ENCODE measurements at regions not wholly inside any gene's neighbourhood (a gene's known extent, or its start where the extent isn't known, plus 50 kb on each side); places are given as distances from the start of the nearest gene placed in this dataset.
"Not testable (repeated sequence)": the region's sequence is repeated elsewhere in the genome, so short reads cannot be mapped to it uniquely, and the experiment has no call there.

GRCh38 chr4:163732473-163732872, 238.0 kb downstream of the TMA16 start:
- Histone ChIP-seq H3K27ac (no peak overlapping the region), H3K4me1 (no peaks in the 10 kb centered on the region), H3K9me3 (peaks cover 0 to 4% of the 10 kb centered on the region in 2 donors), H3K27me3 (no peaks in the 10 kb centered on the region), H3K4me3 (no peak overlapping the region), H3K36me3 (no peaks in the 10 kb centered on the region)
- TF ChIP-seq, protein P1, sequence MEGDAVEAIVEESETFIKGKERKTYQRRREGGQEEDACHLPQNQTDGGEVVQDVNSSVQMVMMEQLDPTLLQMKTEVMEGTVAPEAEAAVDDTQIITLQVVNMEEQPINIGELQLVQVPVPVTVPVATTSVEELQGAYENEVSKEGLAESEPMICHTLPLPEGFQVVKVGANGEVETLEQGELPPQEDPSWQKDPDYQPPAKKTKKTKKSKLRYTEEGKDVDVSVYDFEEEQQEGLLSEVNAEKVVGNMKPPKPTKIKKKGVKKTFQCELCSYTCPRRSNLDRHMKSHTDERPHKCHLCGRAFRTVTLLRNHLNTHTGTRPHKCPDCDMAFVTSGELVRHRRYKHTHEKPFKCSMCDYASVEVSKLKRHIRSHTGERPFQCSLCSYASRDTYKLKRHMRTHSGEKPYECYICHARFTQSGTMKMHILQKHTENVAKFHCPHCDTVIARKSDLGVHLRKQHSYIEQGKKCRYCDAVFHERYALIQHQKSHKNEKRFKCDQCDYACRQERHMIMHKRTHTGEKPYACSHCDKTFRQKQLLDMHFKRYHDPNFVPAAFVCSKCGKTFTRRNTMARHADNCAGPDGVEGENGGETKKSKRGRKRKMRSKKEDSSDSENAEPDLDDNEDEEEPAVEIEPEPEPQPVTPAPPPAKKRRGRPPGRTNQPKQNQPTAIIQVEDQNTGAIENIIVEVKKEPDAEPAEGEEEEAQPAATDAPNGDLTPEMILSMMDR (IDR thresholded peaks at IDR 0.05), result no peak
- no peak for DNase-seq (ENCODE audit: low spot score)

DNA sequence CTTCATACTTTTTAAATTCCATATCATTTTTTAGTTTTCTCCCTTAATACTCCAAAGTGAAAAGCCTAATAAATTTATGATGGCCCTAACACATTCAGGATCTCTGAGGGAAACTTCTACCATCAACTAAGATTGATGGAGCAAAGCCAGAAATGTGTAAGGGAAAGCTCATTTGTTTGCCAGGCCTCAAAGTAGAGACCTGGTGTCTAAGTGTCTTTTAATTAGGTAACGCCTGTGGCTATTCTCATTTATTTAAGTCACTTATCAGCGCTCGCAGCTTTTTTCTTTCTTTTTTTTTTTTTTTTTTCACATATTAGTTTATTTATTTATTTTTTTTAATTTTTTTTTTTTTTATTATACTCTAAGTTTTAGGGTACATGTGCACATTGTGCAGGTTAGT, 242.4 kb downstream of the TMA16 start:
- Histone ChIP-seq H3K4me3 (no peak overlapping the region), H3K9me3 (no peaks in the 10 kb centered on the region)

DNA sequence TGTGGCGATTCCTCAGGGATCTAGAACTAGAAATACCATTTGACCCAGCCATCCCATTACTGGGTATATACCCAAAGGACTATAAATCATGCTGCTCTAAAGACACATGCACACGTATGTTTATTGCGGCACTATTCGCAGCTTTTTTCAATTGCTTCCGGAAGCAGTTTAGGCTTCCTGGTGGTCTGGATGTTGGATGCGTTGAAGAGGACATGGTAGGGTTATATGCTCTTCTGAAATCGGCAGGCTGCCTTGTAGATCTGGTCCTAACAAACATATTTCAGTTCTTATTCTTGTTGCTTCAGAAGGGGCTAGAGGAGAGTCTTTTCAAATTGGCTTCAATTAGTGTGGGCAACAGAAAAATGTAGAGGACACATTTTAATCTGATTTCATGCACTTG, 243.4 kb downstream of the TMA16 start:
- not testable (repeated sequence) for H3K27me3 ChIP-seq; DNase-seq (ENCODE audit: low spot score); H3K4me1 ChIP-seq

More for the DNA sequence above, 242.4 kb downstream of the TMA16 start:
- TF ChIP-seq, protein P1 (IDR thresholded peaks at IDR 0.05), result no peak
- no peaks in the 10 kb centered on the region for H3K36me3 ChIP-seq
- H3K4me1 ChIP-seq, result no peaks in the 10 kb centered on the region
- H3K27ac ChIP-seq, result no peak overlapping the region
- DNase-seq (ENCODE audit: low spot score), result no peak
- H3K27me3 ChIP-seq, result no peaks in the 10 kb centered on the region

DNA sequence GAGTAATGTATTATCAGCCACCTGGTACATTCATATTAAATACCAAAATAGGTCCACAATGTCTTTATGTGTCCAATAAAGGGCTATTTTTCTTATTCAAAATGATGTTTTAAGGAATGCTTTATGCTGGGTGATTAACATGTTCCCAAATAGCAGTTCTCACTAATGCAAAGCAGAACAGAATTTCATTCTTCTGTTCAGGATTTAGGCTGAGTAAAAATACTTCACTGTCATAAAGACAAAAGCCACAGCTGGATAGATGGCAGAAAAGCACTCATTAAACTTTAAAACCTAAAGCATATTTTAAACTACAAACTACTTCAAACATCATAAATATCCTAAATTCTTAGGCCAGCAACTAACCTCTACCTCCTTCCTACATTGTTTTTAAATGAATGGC, 244.0 kb downstream of the TMA16 start:
- no peak overlapping the region for H3K4me3 ChIP-seq
- TF ChIP-seq, protein P1 (IDR thresholded peaks at IDR 0.05), result no peak
- no peaks in the 10 kb centered on the region for H3K27me3 ChIP-seq
- H3K36me3 ChIP-seq, result no peaks in the 10 kb centered on the region
- no peaks in the 10 kb centered on the region for H3K4me1 ChIP-seq
- no peaks in the 10 kb centered on the region for H3K9me3 ChIP-seq
- DNase-seq (ENCODE audit: low spot score), result no peak
- H3K27ac ChIP-seq, result no peak overlapping the region

More for the DNA sequence above, 243.4 kb downstream of the TMA16 start:
- H3K36me3 ChIP-seq, H3K9me3 ChIP-seq, H3K27ac ChIP-seq, H3K4me3 ChIP-seq: not testable (repeated sequence)

GRCh38 chr4:163744861-163745260, 250.4 kb downstream of the TMA16 start:
- Histone ChIP-seq H3K36me3 (no peaks in the 10 kb centered on the region), H3K9me3 (no peaks in the 10 kb centered on the region), H3K27ac (no peak overlapping the region), H3K27me3 (no peaks in the 10 kb centered on the region), H3K4me1 (no peaks in the 10 kb centered on the region), H3K4me3 (no peak overlapping the region)
- no peak for DNase-seq (ENCODE audit: low spot score)
- TF ChIP-seq, protein P1 (IDR thresholded peaks at IDR 0.05), result no peak

DNA sequence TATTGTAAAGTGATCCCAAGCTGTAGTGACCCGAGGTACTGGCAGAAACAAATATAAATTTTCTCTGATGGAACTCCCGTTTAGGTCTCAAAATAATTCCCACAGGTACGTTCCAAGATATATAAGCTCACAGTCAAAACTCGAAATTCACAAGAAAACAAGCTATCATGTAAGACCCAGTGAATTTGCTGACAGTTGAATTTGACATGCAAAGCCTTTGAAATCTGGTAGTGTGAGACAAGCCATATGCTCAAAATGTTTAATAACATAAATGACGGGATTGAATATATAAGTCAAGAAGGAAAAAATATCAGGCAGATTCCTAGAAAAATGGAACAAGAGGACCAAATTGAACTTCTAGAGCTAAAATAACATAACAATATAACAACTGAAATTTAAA, 252.8 kb downstream of the TMA16 start:
- DNase-seq (ENCODE audit: low spot score), result no peak
- Histone ChIP-seq H3K27me3 (no peaks in the 10 kb centered on the region), H3K9me3 (no peaks in the 10 kb centered on the region), H3K4me3 (no peak overlapping the region), H3K4me1 (no peaks in the 10 kb centered on the region), H3K27ac (no peak overlapping the region), H3K36me3 (no peaks in the 10 kb centered on the region)
- TF ChIP-seq, protein P1 (IDR thresholded peaks at IDR 0.05), result no peak

All from right atrium auricular region (tissue), 2 donors.